WERI-Rb-1 (cell line): ENCODE measurements at regions not wholly inside any gene's neighbourhood (a gene's known extent, or its start where the extent isn't known, plus 50 kb on each side); places are given as distances from the start of the nearest gene placed in this dataset.

ENCODE experiments used
- DNase-seq: peaks from one replicate; pipeline ENCODE4 v3.0.0-alpha.2; 2020
- H3K27ac ChIP-seq: fragments of 250-450 bp; sonication (Bioruptor Pico); 2 replicates; pipeline ENCODE4 v1.5.1; 2020; ENCODE audit warnings: mild to moderate bottlenecking, moderate library complexity
- H3K27me3 ChIP-seq: fragments of 250-450 bp; sonication (Bioruptor Pico); 2 replicates; pipeline ENCODE4 v1.5.1; 2021; ENCODE audit warnings: mild to moderate bottlenecking, low read depth, moderate library complexity; ENCODE audit not compliant: insufficient read depth, severe bottlenecking
- H3K36me3 ChIP-seq: fragments of 250-450 bp; sonication (Bioruptor Pico); 2 replicates; pipeline ENCODE4 v1.5.1; 2020; ENCODE audit warnings: mild to moderate bottlenecking, moderate library complexity
- H3K4me3 ChIP-seq: 2 replicates; pipeline ENCODE4 v1.5.1; 2011; ENCODE audit warnings: low read depth, mild to moderate bottlenecking, control low read depth, low read length
- H3K9me3 ChIP-seq: fragments of 250-450 bp; sonication (Bioruptor Pico); 2 replicates; pipeline ENCODE4 v1.5.1; 2021; ENCODE audit warnings: mild to moderate bottlenecking, moderate library complexity; ENCODE audit not compliant: severe bottlenecking
- TF ChIP-seq, protein P1 (sequence below): IDR thresholded peaks from 2 replicates; pipeline ENCODE4 v1.5.1; 2011; ENCODE audit warnings: low read depth, mild to moderate bottlenecking, control low read depth, inconsistent platforms, low read length

DNA sequence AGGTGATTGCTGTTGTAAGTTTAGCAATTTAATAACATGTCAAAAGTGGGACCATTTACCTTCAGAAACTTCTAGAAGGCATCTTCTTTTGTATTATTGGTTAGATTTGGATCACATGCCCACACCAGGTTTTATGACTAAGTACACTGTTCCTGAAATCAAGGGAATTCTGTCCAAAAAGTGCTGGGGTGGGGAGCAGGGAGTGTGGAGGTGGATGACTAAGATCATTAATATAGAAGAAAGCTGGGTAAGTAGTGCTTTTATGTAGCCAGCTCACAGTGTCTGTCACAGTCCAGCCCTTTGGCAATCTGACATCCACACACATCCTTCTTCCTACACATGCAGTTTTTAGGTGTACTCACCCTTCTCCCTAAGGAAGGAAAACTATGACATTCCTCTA lies 120.0 kb downstream of the TMCO5A start:
- Histone ChIP-seq H3K27ac (no peak overlapping the region), H3K9me3 (no peaks in the 10 kb centered on the region), H3K27me3 (no peaks in the 10 kb centered on the region), H3K4me3 (no peak overlapping the region), H3K36me3 (no peaks in the 10 kb centered on the region)
- TF ChIP-seq, protein P1, sequence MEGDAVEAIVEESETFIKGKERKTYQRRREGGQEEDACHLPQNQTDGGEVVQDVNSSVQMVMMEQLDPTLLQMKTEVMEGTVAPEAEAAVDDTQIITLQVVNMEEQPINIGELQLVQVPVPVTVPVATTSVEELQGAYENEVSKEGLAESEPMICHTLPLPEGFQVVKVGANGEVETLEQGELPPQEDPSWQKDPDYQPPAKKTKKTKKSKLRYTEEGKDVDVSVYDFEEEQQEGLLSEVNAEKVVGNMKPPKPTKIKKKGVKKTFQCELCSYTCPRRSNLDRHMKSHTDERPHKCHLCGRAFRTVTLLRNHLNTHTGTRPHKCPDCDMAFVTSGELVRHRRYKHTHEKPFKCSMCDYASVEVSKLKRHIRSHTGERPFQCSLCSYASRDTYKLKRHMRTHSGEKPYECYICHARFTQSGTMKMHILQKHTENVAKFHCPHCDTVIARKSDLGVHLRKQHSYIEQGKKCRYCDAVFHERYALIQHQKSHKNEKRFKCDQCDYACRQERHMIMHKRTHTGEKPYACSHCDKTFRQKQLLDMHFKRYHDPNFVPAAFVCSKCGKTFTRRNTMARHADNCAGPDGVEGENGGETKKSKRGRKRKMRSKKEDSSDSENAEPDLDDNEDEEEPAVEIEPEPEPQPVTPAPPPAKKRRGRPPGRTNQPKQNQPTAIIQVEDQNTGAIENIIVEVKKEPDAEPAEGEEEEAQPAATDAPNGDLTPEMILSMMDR: no peak
- DNase-seq: no peak

DNA sequence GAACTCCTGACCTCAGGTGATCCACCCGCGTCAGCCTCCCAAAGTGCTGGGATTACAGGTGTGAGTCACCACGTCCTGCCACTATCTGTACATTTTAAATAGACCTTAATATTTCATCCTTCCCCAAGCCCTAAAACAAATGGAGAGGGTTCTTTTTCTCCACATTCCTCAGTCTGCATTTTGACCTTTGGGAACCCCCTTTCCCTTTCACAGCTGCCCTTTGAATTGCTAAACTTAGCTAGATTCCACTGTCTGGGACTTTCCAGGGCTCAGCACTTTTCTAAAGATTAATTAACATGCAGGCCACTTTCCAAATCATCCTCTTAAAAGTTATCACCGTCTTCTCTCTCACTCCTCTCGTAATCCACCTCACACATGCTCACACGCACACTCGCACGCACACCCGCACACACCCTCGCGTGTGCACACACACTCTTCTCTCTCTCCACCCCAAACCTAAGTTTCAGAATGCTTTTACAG lies 124.2 kb downstream of the TMCO5A start:
- DNase-seq: no peak
- TF ChIP-seq, protein P1: no peak
- no peak overlapping the region for H3K4me3 ChIP-seq
- no peaks in the 10 kb centered on the region for H3K36me3 ChIP-seq
- peaks cover 13% of the 10 kb centered on the region for H3K27me3 ChIP-seq
- H3K27ac ChIP-seq: no peak overlapping the region
- H3K9me3 ChIP-seq: no peaks in the 10 kb centered on the region

DNA sequence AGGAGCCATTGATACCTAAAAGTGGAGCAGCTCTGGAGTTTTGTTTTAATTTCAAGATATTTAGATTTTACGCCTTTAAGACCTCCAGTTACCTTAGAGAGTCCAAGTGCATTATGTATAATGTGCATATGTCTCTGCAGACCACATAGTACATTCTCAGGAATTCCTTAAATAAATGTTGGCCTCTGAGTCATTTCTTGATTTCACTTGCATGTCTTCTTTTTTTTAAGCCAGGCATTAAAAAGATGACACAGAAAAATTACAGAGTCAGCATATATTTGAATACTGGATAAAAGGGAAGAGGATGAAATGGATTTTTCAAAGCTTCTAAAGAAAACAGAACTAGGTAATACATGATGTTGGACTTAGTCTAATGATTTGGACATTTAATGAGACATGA lies 125.2 kb downstream of the TMCO5A start:
- no peaks in the 10 kb centered on the region for H3K9me3 ChIP-seq
- H3K27ac ChIP-seq: no peak overlapping the region
- DNase-seq: no peak
- no peak overlapping the region for H3K4me3 ChIP-seq
- no peaks in the 10 kb centered on the region for H3K36me3 ChIP-seq
- TF ChIP-seq, protein P1: no peak
- H3K27me3 ChIP-seq: peaks cover 13% of the 10 kb centered on the region

DNA sequence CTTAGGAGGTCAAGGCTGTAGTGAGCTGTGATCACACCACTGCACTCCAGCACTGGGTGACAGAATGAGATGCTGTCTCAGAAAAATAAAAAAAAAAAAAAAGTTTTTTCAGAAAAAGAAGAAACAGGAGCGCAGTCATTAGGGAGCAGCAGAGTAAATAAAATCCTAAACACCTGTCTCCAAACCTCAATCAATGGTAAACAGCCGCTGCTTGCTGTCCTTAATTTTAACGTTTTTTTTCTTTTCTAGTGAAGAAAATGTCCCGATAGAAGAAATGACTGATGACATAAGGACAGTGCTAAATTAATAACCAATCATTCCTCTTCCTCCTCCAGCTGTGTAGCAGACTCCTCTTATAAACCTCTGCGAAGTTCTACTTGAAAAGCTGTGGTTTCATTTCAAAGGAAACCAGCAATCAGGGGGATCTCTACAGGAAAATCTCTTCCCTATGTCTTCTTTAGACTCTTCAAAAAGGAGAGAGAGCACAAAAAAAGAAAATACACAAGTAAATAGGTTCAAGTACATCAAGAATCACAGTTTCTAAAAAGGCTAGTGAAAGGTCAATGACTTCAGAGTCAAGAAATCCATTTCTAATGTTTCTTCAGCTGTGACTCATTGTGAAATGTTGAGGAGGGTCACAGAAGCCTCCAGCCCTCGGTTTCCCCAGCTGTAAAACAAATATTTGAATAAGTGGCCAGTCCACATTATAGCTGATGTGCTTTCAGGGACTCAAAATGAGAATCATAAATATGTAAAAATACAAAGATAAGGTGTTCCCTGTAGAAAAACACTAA lies 127.6 kb downstream of the TMCO5A start:
- no peaks in the 10 kb centered on the region for H3K9me3 ChIP-seq
- TF ChIP-seq, protein P1: no peak
- no peaks in the 10 kb centered on the region for H3K36me3 ChIP-seq
- no peak overlapping the region for H3K4me3 ChIP-seq
- no peak overlapping the region for H3K27ac ChIP-seq
- peaks cover 13% of the 10 kb centered on the region for H3K27me3 ChIP-seq
- no peak for DNase-seq

DNA sequence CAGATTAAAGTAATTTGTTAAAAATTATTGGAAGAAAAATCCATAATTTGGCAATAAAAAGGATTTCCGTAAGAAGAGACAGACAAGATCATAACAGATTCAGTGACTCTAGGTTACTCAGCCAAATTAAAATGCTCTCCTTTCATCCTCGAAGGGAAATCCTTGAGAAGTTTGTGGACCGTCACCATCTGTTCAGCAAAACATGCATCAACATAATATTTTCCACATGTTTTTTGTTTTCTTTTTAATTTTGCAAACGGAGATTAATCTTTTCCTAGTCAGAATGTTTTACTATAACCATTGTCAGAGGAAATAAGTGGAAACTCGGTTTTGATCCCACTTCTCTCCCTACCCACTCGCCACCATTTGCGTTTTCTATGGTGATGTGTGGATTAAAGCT lies 128.3 kb downstream of the TMCO5A start:
- DNase-seq: no peak
- Histone ChIP-seq H3K9me3 (no peaks in the 10 kb centered on the region), H3K27ac (no peak overlapping the region), H3K36me3 (no peaks in the 10 kb centered on the region), H3K4me3 (no peak overlapping the region), H3K27me3 (peaks cover 15% of the 10 kb centered on the region)
- TF ChIP-seq, protein P1: no peak
